Fibroblast of the aortic adventitia (primary cell): ENCODE measurements at regions not wholly inside any gene's neighbourhood (a gene's known extent, or its start where the extent isn't known, plus 50 kb on each side); places are given as distances from the start of the nearest gene placed in this dataset.

Source experiments
- DNase-seq: peaks from one replicate; pipeline ENCODE4 v3.0.0-alpha.2; 2010; ENCODE audit warnings: low read depth
- H3K4me3 ChIP-seq: 2 replicates; pipeline ENCODE4 v1.5.1; 2011; ENCODE audit warnings: low read depth, mild to moderate bottlenecking, control low read depth, low read length, moderate library complexity
- CTCF ChIP-seq: IDR thresholded peaks from 2 replicates; pipeline ENCODE4 v1.5.1; 2011; ENCODE audit warnings: mild to moderate bottlenecking, low read length, control low read depth, inconsistent platforms; ENCODE audit not compliant: insufficient read depth

GRCh38 chr2:77608510-77608909, 86.3 kb upstream of the LRRTM4 start:
- no peak for TF ChIP-seq CTCF
- DNase-seq: no peak
- H3K4me3 ChIP-seq: no peak overlapping the region

GRCh38 chr2:77629539-77629938, 107.4 kb upstream of the LRRTM4 start:
- DNase-seq: no peak
- TF ChIP-seq CTCF: no peak
- no peak overlapping the region for H3K4me3 ChIP-seq

- TF ChIP-seq CTCF: no peak
- no peak for DNase-seq
- no peak overlapping the region for H3K4me3 ChIP-seq
Observed at GRCh38 chr2:77631007-77631406, 108.8 kb upstream of the LRRTM4 start.

- no peak for DNase-seq
- H3K4me3 ChIP-seq: no peak overlapping the region
- TF ChIP-seq CTCF: no peak
Observed at GRCh38 chr2:77633601-77634000, 111.4 kb upstream of the LRRTM4 start.

- no peak overlapping the region for H3K4me3 ChIP-seq
- DNase-seq: no peak
- no peak for TF ChIP-seq CTCF
Observed at GRCh38 chr2:77640924-77641323, 118.7 kb upstream of the LRRTM4 start.

- H3K4me3 ChIP-seq: no peak overlapping the region
- DNase-seq: no peak
- TF ChIP-seq CTCF: no peak
Observed at GRCh38 chr2:77642339-77642738, 120.2 kb upstream of the LRRTM4 start.

- TF ChIP-seq CTCF: no peak
- DNase-seq: no peak
- no peak overlapping the region for H3K4me3 ChIP-seq
Observed at GRCh38 chr2:77649856-77650255, 127.7 kb upstream of the LRRTM4 start.
